ENCODE measurements at regions not wholly inside any gene's neighbourhood (a gene's known extent, or its start where the extent isn't known, plus 50 kb on each side); places are given as distances from the start of the nearest gene placed in this dataset.

GRCh38 chr5:71864730-71865601 lies 145.9 kb downstream of the CARTPT start:
- TF ChIP-seq CTCF (IDR thresholded peaks at IDR 0.05 in 8 of 11, conservative IDR thresholded peaks at IDR 0.05 in 3 of 11) = no peak
- no peak for TF ChIP-seq POLR2A (IDR thresholded peaks at IDR 0.05)

Data from spleen (tissue), 7 donors.